ENCODE measurements at regions not wholly inside any gene's neighbourhood (a gene's known extent, or its start where the extent isn't known, plus 50 kb on each side); places are given as distances from the start of the nearest gene placed in this dataset.

DNA sequence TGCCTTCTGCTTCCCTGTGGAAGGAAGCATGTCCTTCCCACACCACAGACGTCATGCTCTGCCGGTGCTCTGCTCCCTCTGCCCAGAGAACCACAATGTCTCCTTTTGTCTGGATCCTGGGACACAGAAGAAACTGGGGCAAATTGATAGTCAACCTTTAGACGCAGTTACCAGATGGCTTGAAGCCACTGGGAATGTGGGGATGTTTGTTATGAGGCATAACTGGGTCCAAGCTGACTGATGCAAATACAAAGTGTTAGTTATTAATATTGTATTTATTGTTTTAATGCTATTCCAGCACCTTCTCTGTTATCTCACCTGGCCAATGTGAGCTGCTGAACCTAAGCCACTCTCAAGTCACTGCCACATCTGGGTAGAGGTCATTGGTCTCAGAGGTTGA, 322.2 kb downstream of the SHANK2 start:
- no peak for DNase-seq (ENCODE audit: low spot score)

DNA sequence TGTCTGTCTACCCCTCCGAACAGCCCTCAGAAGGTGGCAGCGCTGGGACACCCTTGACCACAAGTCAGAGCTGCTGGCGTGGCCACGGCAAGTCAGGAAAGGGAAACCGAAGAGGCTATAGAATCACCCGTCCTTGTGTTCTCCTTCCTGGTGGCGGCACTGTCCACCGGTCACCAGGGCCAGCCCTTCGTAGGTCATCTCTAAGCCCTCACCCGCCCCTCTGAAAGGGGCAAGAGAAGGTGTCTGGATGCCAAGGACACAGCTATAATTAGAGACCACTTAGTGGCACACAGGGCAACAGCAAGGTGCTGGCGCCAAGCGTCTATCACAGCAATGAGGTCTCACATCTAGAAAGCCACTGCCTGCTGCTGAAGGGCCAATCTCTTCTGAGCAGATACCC, 320.9 kb downstream of the SHANK2 start:
- no peak for DNase-seq (ENCODE audit: low spot score)

DNA sequence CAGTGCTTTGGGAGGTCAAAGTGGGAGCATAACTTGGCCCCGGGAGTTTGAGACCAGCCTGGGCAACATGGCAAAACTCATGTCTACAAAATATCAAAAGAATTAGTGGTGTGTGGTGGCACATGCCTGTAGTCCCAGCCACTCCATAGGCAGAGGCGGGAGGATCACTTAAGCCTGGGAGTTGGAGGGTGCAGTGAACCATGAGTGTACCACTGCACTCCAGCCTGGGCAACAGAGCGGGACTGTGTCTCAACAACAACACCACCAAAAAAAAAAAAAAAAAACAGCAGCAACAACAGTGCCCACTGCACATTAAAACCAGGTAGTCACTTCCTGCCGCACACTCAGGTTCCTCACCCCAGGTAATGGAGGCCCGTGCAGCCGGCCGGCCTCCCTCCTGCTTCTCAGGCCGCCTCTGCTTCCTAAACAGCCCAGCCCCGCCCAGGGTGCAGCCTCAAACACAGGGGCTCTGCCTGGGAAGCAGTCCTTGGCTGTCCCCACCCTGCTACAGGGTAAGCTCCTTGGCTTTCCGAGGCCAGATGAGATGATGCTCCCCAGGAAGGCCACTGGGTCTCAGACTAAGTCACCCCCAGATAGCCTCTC, 318.3 kb downstream of the SHANK2 start:
- DNase-seq (ENCODE audit: low spot score): no peak

DNA sequence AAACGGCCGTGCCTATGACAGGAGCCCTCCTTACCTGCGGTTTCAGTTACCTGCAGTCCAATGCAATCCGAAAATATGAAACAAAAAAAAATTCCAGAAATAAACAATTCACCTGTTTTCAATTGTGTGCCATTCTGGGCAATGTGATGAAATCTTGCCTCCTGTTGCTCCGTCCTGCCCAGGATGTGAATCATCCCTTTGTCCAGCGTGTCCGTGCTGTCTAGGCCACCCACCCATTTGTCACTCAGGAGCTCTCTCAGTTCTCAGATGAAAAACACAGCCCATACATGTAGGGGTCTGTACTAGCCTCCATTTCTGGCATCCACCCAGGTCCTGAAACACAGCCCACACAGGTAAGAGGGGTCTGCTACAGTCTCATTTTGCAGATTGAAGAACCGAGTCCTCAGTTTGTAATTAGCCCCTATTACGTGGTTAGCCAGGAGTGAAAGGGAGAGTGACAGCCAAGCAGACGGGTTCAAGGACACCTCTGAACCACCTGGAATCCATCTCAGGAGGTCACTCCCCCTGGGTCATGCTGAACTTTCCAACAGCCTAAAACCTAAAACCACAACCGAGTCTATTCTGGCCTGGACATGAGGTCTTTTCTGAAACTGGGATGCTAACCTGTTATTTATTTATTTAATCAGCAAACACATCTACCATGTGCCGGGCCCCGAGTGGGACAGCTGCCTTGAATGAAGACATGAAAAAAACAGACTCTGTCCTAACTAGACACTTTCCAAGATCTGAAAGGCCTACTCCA, 317.2 kb downstream of the SHANK2 start:
- no peak for DNase-seq (ENCODE audit: low spot score)

DNA sequence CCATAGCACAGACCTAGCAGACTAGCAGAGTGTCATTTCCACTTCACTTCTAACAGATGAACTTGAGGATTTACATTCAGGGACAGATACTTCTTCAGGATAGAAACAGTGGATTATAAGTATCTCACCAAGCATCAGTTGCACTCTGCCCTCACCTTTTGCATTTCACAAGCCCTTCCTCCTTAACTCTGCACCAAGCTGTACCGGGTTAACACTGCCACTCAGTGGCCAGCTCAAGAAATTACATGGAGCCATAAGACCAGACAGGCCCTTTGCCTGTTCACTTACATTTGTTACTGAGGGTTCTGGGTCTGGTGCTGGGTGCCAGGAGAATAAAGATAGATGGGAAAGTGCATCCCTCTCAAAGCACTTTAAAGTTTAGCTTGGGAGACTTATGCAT, 309.8 kb downstream of the SHANK2 start:
- DNase-seq (ENCODE audit: low spot score): no peak

DNA sequence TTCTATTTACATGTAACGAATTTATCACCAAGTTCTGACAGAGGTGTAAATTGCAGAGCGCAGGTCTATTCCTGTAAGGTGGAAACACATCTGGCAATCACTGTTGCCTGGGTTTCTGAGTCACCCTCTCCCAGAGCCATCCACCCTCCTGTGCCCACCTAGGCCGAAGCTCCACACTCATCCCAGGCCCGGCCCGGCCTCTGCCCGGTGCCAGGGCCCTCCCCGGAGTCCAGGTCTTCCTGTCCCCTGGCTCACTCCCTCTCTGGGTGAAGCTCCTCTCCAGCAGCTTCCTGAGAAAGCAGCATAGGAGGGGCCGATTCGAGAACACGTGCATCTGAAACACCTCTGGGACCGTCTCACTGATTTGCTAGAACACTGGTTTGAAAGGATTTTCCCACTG, 308.2 kb downstream of the SHANK2 start:
- no peak for DNase-seq (ENCODE audit: low spot score)

DNA sequence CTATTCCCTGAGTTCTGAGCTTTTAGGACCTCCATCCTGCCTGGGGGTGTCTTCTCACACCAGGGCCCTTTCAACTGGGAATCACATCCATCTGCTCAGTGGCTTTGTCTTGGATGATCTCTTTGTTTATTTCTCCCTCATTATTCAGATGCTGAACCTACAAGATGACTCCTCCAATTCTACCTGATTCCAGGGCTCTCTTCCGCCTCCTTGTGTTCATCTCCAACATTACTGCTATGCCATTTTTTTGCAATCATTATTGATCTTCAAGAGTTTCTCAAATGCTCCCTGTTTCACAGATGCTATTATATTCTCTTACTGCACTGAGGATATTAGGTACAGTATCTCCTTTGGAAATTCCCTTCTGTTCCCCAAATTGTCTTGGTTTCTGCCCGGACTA, 307.7 kb downstream of the SHANK2 start:
- DNase-seq (ENCODE audit: low spot score): no peak

DNA sequence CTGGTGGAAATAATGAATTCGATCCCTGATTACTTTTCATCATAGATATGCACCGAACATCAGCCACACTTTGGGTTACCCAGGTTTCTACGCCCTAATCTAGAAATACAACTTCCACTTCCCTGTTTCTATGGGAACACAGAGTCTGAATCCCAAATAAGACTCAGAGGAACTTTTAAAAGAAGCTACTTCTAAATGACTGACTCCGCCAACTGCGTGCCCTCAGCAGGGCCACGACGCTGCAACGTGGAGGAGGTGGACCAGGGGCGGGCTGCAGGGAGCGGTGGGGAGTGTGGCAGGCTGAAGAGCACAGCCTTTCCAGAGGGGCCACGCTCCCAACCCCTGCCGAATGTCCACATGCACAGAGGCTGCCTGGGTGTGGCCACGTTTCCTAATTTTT, 304.0 kb downstream of the SHANK2 start:
- no peak for DNase-seq (ENCODE audit: low spot score)

DNA sequence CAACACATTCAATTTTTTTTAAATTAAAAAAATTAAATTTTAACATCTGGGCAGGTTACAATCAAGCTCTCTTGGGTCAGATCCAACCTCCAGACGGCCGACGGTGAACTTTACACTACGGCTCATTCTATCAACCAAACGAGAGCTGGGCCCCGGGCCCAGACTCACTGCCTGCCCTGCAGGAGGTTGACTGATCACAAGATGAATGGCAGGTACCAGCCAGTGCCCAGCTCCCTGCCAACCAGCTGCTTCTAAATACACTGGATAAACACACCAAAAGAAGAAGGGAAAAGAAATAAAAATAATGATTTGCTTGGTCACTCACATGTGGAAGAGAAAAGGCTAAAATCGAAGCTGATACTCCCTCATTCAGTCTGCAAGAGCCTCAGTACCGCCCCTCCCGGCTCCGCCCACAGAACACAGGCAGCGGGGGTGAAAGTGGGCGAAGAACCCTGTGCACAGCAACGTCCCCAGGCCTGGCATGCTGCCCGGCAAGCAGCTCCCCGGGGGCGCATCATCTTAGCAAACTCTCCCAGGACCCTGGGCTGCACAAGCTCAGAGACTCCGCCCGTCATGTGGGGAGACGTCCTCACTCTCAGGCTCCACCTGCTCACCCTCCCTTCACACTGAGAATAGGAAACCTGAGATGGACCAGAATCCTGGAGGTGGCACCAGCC, 303.4 kb downstream of the SHANK2 start:
- no peak for DNase-seq (ENCODE audit: low spot score)

DNA sequence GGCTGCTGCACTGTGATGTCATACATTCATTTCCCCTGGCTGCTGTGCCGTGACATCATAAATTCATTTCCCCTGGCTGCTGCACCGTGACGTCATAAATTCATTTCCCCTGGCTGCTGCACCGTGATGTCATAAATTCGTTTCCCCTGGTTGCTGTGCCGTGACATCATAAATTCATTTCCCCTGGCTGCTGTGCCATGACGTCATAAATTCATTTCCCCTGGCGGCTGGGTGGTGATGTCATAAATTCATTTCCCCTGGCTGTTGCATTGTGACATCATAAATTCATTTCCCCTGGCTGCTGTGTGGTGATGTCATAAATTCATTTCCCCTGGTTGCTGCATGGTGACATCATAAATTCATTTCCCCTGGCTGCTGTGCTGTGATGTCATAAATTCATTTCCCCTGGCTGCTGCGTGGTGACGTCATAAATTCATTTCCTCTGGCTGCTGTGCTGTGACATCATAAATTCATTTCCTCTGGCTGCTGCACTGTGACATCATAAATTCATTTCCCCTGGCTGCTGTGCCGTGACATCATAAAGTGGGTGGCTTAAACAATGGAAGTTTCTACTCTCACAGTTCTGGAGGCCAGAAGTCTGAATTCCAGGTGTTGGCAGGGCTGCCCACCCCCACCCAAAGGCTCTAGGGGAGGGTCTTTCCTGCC, 301.1 kb downstream of the SHANK2 start:
- no peak for DNase-seq (ENCODE audit: low spot score)

DNA sequence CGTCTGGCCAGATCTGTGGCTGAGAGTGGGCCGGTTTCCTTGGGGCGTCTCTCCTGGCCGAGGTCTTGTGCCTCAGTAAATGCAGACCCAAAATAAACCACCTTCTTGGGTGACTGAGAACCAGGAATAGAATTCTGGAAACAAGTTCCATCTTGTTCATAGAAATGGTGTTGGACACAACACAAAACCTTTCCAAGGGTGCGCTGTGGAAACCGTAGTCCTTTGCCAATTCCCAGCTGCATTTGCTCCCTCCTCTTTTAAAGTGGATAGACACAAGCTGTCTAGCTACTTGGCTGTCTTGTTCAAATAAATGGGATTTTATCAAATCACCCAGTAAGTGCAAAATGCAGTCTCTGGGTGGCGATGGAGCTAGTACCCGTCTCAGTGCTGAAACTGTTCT, 300.2 kb downstream of the SHANK2 start:
- no peak for DNase-seq (ENCODE audit: low spot score)

DNA sequence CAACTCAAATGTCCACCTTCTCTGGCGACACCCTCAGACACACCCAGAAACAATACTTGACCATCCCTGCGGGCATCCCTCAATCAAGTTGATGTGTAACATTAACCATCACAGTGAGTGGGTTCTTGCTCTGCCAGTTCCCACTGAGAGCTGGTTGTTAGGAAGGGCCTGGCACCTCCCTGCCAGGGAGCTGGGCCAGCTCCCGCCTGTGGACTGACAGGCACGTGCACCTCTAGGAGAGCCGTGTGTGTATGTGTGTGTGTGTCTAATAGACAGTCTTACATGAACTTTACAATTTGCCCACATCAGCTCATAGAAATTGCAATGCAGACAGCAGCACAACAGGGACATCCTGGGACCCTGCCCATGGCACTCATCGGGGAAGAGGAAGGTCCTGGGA, 298.7 kb downstream of the SHANK2 start:
- DNase-seq (ENCODE audit: low spot score): no peak

DNA sequence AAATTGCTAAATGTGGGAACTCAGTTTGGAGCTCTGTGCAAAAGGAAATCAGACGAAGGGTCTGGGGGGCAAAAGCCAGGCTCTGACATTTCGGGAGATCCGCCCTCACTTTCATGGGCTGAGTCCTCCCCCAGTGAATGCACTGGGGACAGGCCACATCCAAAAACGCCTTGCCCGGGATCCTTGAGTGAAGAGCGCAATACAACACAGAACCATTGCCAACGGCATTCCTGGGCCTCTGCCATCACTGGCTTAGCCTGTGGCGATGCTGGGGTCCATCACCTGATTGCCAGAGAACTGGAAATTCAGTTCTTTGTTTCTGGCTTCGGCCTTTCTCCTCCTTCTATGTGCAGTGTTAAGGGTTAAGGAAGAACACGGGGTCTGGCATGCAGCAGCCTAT, 297.9 kb downstream of the SHANK2 start:
- no peak for DNase-seq (ENCODE audit: low spot score)

Measured in AG08396 (cell line).